ENCODE measurements at regions not wholly inside any gene's neighbourhood (a gene's known extent, or its start where the extent isn't known, plus 50 kb on each side); places are given as distances from the start of the nearest gene placed in this dataset.

- in situ Hi-C loops (cut with MboI): no loop called here
- ChIA-PET SMC1A (ENCODE audit: uncharacterized antibody, unreplicated experiment) (no interaction called here), POLR2A (no interaction called here), CTCF (no interaction called here), RAD21 (ENCODE audit: unreplicated experiment) (no interaction called here)
- WGBS (ENCODE audit: insufficient coverage, insufficient replicate concordance, low lambda C conversion rate, missing lambda C conversion rate): 5% methylated on average over 2 of the region's 2 CpGs
- ATAC-seq: no peak
- no peak for FAIRE-seq
- H2AFZ ChIP-seq (ENCODE audit: control insufficient read depth, low read depth, low read length): no peak overlapping the region
- H3K9ac ChIP-seq (ENCODE audit: control insufficient read depth, insufficient read depth, low read length): no peak overlapping the region
- H3K4me2 ChIP-seq (ENCODE audit: control insufficient read depth, insufficient read depth): no peak overlapping the region
- H4K20me1 ChIP-seq (ENCODE audit: control insufficient read depth, insufficient read depth): no peaks in the 10 kb centered on the region
- DNase-seq (ENCODE audit: low read depth, low spot score): no peak
- H3K79me2 ChIP-seq (ENCODE audit: control insufficient read depth, insufficient read depth, low read length): no peaks in the 10 kb centered on the region
- no peak overlapping the region for H3K4me3 ChIP-seq
- no TSS peak for BruUV-seq (replicated peaks)
- intact Hi-C loops (cut with micrococcal nuclease; ENCODE audit: unreplicated experiment): no loop called here
- no peaks in the 10 kb centered on the region for H3K36me3 ChIP-seq (ENCODE audit: control insufficient read depth in 2 of 2, insufficient read depth in 2 of 2, low read length in 1 of 2)
- no peak for TF ChIP-seq JUNB (IDR thresholded peaks at IDR 0.05)
- no peaks in the 10 kb centered on the region for H3K4me1 ChIP-seq (ENCODE audit: control insufficient read depth, insufficient read depth, low read length)
- H3K27me3 ChIP-seq (replicated peaks in 1 of 2; ENCODE audit: control insufficient read depth in 2 of 2, insufficient read depth in 2 of 2, low read length in 1 of 2): no peaks in the 10 kb centered on the region; a peak in 1 of 4 replicates
- H3K9me3 ChIP-seq (replicated peaks; ENCODE audit: control insufficient read depth, insufficient read depth, low read length): no peaks in the 10 kb centered on the region
- H3K27ac ChIP-seq (ENCODE audit: control insufficient read depth, insufficient read depth): no peak overlapping the region
Measured at GRCh38 chr4:57274082-57274481, 163.9 kb upstream of the IGFBP7 start.

- intact Hi-C loops (cut with micrococcal nuclease; ENCODE audit: unreplicated experiment): no loop called here
- ChIA-PET SMC1A (ENCODE audit: uncharacterized antibody, unreplicated experiment) (no interaction called here), POLR2A (no interaction called here), CTCF (interaction anchor here (1.1 kb wide), 2 partner anchors 107 to 309 kb away, joined by 3 read pairs; no protein-coding TSS in a partner anchor), RAD21 (ENCODE audit: unreplicated experiment) (no interaction called here)
- Histone ChIP-seq H3K4me1 (ENCODE audit: control insufficient read depth, insufficient read depth, low read length) (no peaks in the 10 kb centered on the region), H3K36me3 (ENCODE audit: control insufficient read depth in 2 of 2, insufficient read depth in 2 of 2, low read length in 1 of 2) (no peaks in the 10 kb centered on the region), H3K27ac (ENCODE audit: control insufficient read depth, insufficient read depth) (no peak overlapping the region), H3K4me2 (ENCODE audit: control insufficient read depth, insufficient read depth) (no peak overlapping the region), H3K4me3 (no peak overlapping the region), H3K9me3 (replicated peaks; ENCODE audit: control insufficient read depth, insufficient read depth, low read length) (no peaks in the 10 kb centered on the region), H3K27me3 (replicated peaks in 1 of 2; ENCODE audit: control insufficient read depth in 2 of 2, insufficient read depth in 2 of 2, low read length in 1 of 2) (no peaks in the 10 kb centered on the region; a peak in 1 of 4 replicates), H4K20me1 (ENCODE audit: control insufficient read depth, insufficient read depth) (no peaks in the 10 kb centered on the region), H2AFZ (ENCODE audit: control insufficient read depth, low read depth, low read length) (no peak overlapping the region), H3K9ac (ENCODE audit: control insufficient read depth, insufficient read depth, low read length) (no peak overlapping the region), H3K79me2 (ENCODE audit: control insufficient read depth, insufficient read depth, low read length) (no peaks in the 10 kb centered on the region)
- 21% methylated on average over 7 of the region's 7 CpGs for WGBS (ENCODE audit: insufficient coverage, insufficient replicate concordance, low lambda C conversion rate, missing lambda C conversion rate)
- DNase-seq (ENCODE audit: low read depth, low spot score) (no peak), ATAC-seq (no peak), FAIRE-seq (no peak)
- TF ChIP-seq RAD51 (IDR thresholded peaks at IDR 0.05) (no peak), CBFB (IDR thresholded peaks at IDR 0.05; ENCODE audit: low read depth) (no peak), SIX5 (IDR thresholded peaks at IDR 0.05; ENCODE audit: low read depth, low read length, severe bottlenecking) (no peak), REST (IDR thresholded peaks at IDR 0.05; ENCODE audit: low read depth, low read length) (no peak), ESRRA (IDR thresholded peaks at IDR 0.05; ENCODE audit: low read length) (no peak), ATF7 (IDR thresholded peaks at IDR 0.05; ENCODE audit: low read depth) (no peak), E4F1 (IDR thresholded peaks at IDR 0.05; ENCODE audit: borderline replicate concordance, partially characterized antibody) (no peak), LARP7 (IDR thresholded peaks at IDR 0.05) (no peak), MEF2B (IDR thresholded peaks at IDR 0.05; ENCODE audit: partially characterized antibody, poor library complexity, severe bottlenecking) (no peak)
- no TSS peak for BruUV-seq (replicated peaks)
- in situ Hi-C loops (cut with MboI): no loop called here
Measured at GRCh38 chr4:57270346-57270745, 160.2 kb upstream of the IGFBP7 start.

Measured in GM12878 (cell line).